Tibial nerve (tissue), 4 donors: ENCODE measurements at regions not wholly inside any gene's neighbourhood (a gene's known extent, or its start where the extent isn't known, plus 50 kb on each side); places are given as distances from the start of the nearest gene placed in this dataset.
"Not testable (repeated sequence)": the region's sequence is repeated elsewhere in the genome, so short reads cannot be mapped to it uniquely, and the experiment has no call there.

Experiments
- DNase-seq, 2 donors: peaks; one replicate each; pipeline ENCODE4 v3.0.0-alpha.2; 2019; ENCODE audit warnings: low spot score in 2 of 2
- H3K27ac ChIP-seq, 4 donors: fragments of 200-600 bp; sonication (generic) in 3 of 4; one replicate each; pipeline ENCODE4 v1.5.1; 2017 to 2019; ENCODE audit warnings: mild to moderate bottlenecking in 1 of 4
- H3K27me3 ChIP-seq, 2 donors: fragments of 200-600 bp; sonication (generic) in 1 of 2; one replicate each; pipeline versions ENCODE4 v1.5.1 to v1.6.0; 2017 to 2019
- H3K36me3 ChIP-seq, 3 donors: fragments of 200-600 bp; sonication (generic); one replicate each; pipeline ENCODE4 v1.5.1; 2018 to 2019
- H3K4me1 ChIP-seq, 4 donors: fragments of 200-600 bp; sonication (generic) in 3 of 4; one replicate each; pipeline ENCODE4 v1.5.1; 2017 to 2019
- H3K4me3 ChIP-seq, 4 donors: fragments of 200-600 bp; sonication (generic) in 3 of 4; one replicate each; pipeline ENCODE4 v1.5.1; 2017 to 2019; ENCODE audit warnings: mild to moderate bottlenecking in 1 of 4, moderate library complexity in 1 of 4
- H3K9me3 ChIP-seq, 4 donors: fragments of 200-600 bp; sonication (generic) in 3 of 4; one replicate each; pipeline ENCODE4 v1.5.1; 2017 to 2019
- EP300 ChIP-seq, 2 donors: sonication (generic); formaldehyde crosslinking; IDR thresholded peaks; one replicate each; pipeline ENCODE4 v1.6.1; 2017; ENCODE audit warnings: antibody characterized with exemption in 2 of 2, mild to moderate bottlenecking in 1 of 2
- POLR2A ChIP-seq, 2 donors: fragments of 450-650 bp; IDR thresholded peaks; one replicate each; pipeline ENCODE4 v1.6.1; 2017; ENCODE audit warnings: antibody characterized with exemption in 2 of 2, mild to moderate bottlenecking in 2 of 2, moderate library complexity in 2 of 2
- WGBS, 2 donors: methylation state at CpG; one replicate each; pipeline ENCODE4 v1.1.5; 2018; 5-methylcytosine and 5-hydroxymethylcytosine counted together
- TF ChIP-seq, protein P1 (sequence below), 5 experiments: fragments of 200-600 bp in 3 of 5; fragments of 450-650 bp in 2 of 5; sonication (generic) in 3 of 5; IDR thresholded peaks; one replicate each; pipeline ENCODE4 v1.5.1; 2016 to 2019; ENCODE audit warnings: antibody characterized with exemption in 5 of 5, mild to moderate bottlenecking in 3 of 5, moderate library complexity in 2 of 5

DNA sequence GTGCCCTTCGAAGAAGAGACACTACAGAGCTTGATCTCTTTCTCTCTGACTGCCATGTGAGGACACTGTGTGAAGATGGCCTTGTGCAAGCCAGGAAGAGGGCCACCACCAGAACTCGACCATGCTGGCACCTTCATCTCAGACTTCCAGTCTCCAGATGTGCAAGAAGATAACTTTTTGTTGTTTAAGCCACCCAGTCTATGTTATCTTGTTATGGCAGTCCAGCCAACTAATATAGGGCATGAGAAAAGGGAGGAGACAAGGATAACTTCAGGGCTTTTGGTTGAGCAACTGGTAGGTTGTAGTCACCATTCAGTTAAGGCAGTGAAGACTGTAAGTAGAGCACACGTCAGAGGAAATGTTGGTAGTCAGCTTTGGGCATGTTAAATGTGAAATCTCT, 515.5 kb downstream of the CSNK1G3 start:
- Histone ChIP-seq H3K4me3 (no peak overlapping the region), H3K36me3 (no peaks in the 10 kb centered on the region), H3K9me3 (no peaks in the 10 kb centered on the region), H3K4me1 (peaks cover 0 to 6% (median 0%) of the 10 kb centered on the region in 4 donors), H3K27me3 (no peaks in the 10 kb centered on the region), H3K27ac (no peak overlapping the region)
- no peak for DNase-seq
- WGBS, 2 donors = 91% methylated on average over 3 of the region's 3 CpGs
- TF ChIP-seq EP300 (IDR thresholded peaks at IDR 0.05) (no peak), POLR2A (IDR thresholded peaks at IDR 0.05) (no peak)
- TF ChIP-seq, protein P1, sequence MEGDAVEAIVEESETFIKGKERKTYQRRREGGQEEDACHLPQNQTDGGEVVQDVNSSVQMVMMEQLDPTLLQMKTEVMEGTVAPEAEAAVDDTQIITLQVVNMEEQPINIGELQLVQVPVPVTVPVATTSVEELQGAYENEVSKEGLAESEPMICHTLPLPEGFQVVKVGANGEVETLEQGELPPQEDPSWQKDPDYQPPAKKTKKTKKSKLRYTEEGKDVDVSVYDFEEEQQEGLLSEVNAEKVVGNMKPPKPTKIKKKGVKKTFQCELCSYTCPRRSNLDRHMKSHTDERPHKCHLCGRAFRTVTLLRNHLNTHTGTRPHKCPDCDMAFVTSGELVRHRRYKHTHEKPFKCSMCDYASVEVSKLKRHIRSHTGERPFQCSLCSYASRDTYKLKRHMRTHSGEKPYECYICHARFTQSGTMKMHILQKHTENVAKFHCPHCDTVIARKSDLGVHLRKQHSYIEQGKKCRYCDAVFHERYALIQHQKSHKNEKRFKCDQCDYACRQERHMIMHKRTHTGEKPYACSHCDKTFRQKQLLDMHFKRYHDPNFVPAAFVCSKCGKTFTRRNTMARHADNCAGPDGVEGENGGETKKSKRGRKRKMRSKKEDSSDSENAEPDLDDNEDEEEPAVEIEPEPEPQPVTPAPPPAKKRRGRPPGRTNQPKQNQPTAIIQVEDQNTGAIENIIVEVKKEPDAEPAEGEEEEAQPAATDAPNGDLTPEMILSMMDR (IDR thresholded peaks at IDR 0.05) = no peak

DNA sequence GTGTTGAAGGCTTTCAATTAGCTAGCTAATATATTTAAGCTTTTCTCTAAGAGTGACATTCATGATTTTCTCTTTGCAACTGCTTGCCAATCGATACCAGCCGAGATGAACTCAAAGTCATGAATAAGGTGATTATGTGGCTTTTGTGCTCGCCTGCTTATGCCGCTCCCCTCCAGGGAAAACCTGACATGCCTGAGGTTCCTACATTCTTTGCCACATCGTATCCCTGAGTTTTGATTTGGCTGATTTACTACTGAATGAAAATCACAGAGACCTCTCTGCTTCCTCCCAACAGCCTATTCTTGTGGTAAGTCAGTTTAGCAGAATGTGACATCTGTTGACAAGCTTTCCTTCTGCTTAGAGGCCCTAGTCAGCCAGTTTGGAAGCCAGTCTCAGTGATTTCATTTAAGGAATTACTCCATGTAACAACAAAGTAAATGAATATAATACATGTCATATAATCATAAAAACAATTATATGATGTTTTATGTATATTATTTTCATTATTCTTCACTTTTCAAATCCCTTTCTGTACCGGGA, 513.4 kb downstream of the CSNK1G3 start:
- Histone ChIP-seq H3K4me3 (no peak overlapping the region), H3K27me3 (no peaks in the 10 kb centered on the region), H3K9me3 (peaks cover 0 to 4% (median 0%) of the 10 kb centered on the region in 4 donors), H3K36me3 (no peaks in the 10 kb centered on the region), H3K27ac (no peak overlapping the region), H3K4me1 (peaks cover 0 to 5% (median 0%) of the 10 kb centered on the region in 4 donors)
- TF ChIP-seq EP300 (IDR thresholded peaks at IDR 0.05) = no peak
- no peak for DNase-seq
- 67 to 70% methylated on average over 6 of the region's 6 CpGs for WGBS, 2 donors

DNA sequence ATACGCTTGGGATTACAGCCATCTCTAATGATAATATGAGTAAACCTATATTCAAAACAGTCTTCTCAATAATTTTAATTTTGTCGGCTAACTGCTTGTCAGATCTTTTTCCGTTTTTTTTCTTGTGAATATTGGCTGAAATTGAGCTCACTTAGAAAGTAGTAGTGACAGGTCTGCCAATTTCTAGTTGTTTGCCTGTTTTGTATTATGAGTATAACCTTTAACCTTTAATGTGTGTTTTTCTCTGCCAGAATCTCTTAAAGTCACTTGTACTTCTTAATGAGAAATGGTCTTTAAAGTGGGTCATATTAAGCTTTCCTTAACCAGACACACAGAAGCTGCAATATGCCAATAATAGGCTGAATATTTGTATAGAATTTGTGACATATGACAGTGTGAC, 511.0 kb downstream of the CSNK1G3 start:
- Histone ChIP-seq H3K4me1 (no peaks in the 10 kb centered on the region), H3K4me3 (no peak overlapping the region), H3K9me3 (peaks cover 0 to 4% (median 0%) of the 10 kb centered on the region in 4 donors), H3K27me3 (no peaks in the 10 kb centered on the region), H3K36me3 (no peaks in the 10 kb centered on the region), H3K27ac (no peak overlapping the region)
- DNase-seq = no peak
- 77 to 85% methylated on average over 3 of the region's 3 CpGs for WGBS, 2 donors
- TF ChIP-seq, protein P1 (IDR thresholded peaks at IDR 0.05) = no peak
- TF ChIP-seq POLR2A (IDR thresholded peaks at IDR 0.05) (no peak), EP300 (IDR thresholded peaks at IDR 0.05) (no peak)

DNA sequence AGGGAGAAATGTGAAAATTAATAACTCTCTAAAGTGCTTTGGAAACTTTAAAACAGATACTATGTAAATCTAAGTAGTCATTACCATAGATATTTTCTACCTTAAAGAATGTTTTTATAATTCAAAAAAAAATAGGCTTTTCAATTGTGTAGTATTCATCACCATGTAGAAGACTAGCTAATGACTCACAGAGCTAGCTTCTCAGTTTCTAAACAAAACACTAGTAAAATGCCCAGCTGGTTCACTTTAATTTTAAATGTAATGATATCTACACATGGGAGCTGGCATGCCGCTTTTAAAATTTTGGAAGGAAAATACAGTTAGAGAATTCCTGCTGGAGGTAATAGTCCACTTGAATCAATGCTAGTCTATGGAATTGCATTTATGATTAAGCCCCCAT, 509.8 kb downstream of the CSNK1G3 start:
- DNase-seq = no peak
- Histone ChIP-seq H3K27me3 (no peaks in the 10 kb centered on the region), H3K4me1 (no peaks in the 10 kb centered on the region), H3K36me3 (no peaks in the 10 kb centered on the region), H3K9me3 (peaks cover 0 to 4% (median 0%) of the 10 kb centered on the region in 4 donors), H3K4me3 (no peak overlapping the region), H3K27ac (no peak overlapping the region)
- no peak for TF ChIP-seq POLR2A (IDR thresholded peaks at IDR 0.05)
- TF ChIP-seq, protein P1 (IDR thresholded peaks at IDR 0.05) = no peak
- no peak for TF ChIP-seq EP300 (IDR thresholded peaks at IDR 0.05)
- 90 to 93% methylated on average over 1 of the region's 1 CpG for WGBS, 2 donors

DNA sequence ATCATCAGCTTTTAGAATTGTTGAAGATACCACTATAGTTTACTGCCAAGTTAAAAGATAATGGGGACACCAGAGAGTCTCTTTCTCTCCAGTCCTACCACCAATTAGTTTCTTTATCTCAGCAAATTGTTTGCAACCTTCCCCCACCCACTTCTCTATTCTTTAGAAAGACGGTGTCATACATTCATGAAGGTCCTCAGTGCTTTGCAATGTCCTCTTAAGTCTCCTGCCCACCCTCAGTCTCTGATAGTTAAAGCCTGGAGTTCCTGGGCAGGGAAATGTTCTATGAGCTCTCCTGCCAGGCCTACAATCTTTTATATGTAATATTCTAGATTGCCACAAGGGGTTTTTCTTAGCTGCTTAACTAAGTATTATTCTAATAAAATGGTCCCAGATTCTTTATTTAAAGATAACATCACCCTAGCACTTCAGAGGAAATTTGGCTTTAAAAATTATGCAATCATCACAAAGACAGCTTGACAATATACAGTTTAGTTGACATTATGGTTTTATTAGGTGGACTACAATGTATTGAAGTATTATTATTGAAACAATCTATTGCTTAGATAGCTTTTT, 509.2 kb downstream of the CSNK1G3 start:
- Histone ChIP-seq H3K4me1 (no peaks in the 10 kb centered on the region), H3K4me3 (no peak overlapping the region), H3K36me3 (no peaks in the 10 kb centered on the region), H3K27me3 (no peaks in the 10 kb centered on the region), H3K9me3 (peaks cover 0 to 4% (median 0%) of the 10 kb centered on the region in 4 donors), H3K27ac (no peak overlapping the region)
- 91% methylated on average over 1 of the region's 1 CpG for WGBS, 2 donors
- TF ChIP-seq, protein P1 (IDR thresholded peaks at IDR 0.05) = no peak
- TF ChIP-seq EP300 (IDR thresholded peaks at IDR 0.05) (no peak), POLR2A (IDR thresholded peaks at IDR 0.05) (no peak)
- no peak for DNase-seq

GRCh38 chr5:124017321-124017720, 505.3 kb downstream of the CSNK1G3 start:
- H3K27me3 ChIP-seq, H3K4me3 ChIP-seq, H3K9me3 ChIP-seq, H3K4me1 ChIP-seq, H3K36me3 ChIP-seq, DNase-seq, H3K27ac ChIP-seq: not testable (repeated sequence)
- WGBS, 2 donors = 80 to 82% methylated on average over 3 of the region's 5 CpGs
